SH-SY5Y (cell line): ENCODE measurements at regions not wholly inside any gene's neighbourhood (a gene's known extent, or its start where the extent isn't known, plus 50 kb on each side); places are given as distances from the start of the nearest gene placed in this dataset.

ENCODE experiments used
- GATA2 ChIP-seq: IDR thresholded peaks from 2 replicates; pipeline ENCODE4 v1.6.1; 2011; ENCODE audit warnings: mild to moderate bottlenecking, low read depth, low read length
- GATA3 ChIP-seq: IDR thresholded peaks from 2 replicates; pipeline ENCODE4 v1.6.1; 2011; ENCODE audit warnings: low read depth, mild to moderate bottlenecking, low read length, moderate library complexity

DNA sequence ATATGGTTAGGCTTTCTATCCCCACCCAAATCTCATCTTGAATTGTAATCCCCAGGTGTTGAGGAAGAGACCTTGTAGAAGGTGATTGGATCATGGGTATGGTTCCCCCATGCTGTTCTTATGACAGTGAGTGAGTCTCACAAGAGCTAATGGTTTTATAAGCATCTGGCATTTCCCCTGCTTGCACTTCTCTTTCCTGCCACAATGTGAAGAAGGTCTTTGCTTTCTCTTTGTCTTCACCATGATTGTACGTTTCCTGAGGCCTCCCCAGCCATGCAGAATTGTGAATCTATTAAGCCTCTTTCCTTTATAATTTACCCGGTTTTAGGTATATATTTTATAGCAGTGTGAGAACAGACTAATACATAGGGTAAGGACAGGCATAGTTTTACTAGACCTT, 334.5 kb downstream of the TLR4 start:
- TF ChIP-seq GATA2 (no peak), GATA3 (no peak)
